ENCODE measurements at regions not wholly inside any gene's neighbourhood (a gene's known extent, or its start where the extent isn't known, plus 50 kb on each side); places are given as distances from the start of the nearest gene placed in this dataset.

GRCh38 chr12:47025349-47025748, 54.1 kb upstream of the PCED1B start:
- WGBS (ENCODE audit: insufficient coverage): 100% methylated on average over 1 of the region's 2 CpGs
- Histone ChIP-seq H3K27me3 (ENCODE audit: control insufficient read depth in 2 of 2, insufficient read depth in 2 of 2, low read length in 2 of 2) (no peaks in the 10 kb centered on the region), H3K36me3 (replicated peaks in 1 of 2; ENCODE audit: control insufficient read depth in 1 of 2, insufficient read depth in 2 of 2, low read length in 2 of 2) (no peaks in the 10 kb centered on the region), H3K27ac (ENCODE audit: low read depth in 1 of 2, low read length in 2 of 2) (no peak overlapping the region), H3K79me2 (ENCODE audit: insufficient read depth, low read length) (no peaks in the 10 kb centered on the region), H3K9me3 (replicated peaks in 1 of 2; ENCODE audit: control insufficient read depth in 1 of 2, insufficient read depth in 1 of 2, low read length in 2 of 2) (no peaks in the 10 kb centered on the region), H3K4me2 (replicated peaks; ENCODE audit: extremely low read depth, low read length, poor library complexity, severe bottlenecking) (no peak overlapping the region), H2AFZ (ENCODE audit: insufficient read depth, low read depth, low read length, poor library complexity, severe bottlenecking) (no peak overlapping the region), H3K9ac (ENCODE audit: insufficient read depth, low read length, poor library complexity, severe bottlenecking) (no peak overlapping the region), H4K20me1 (ENCODE audit: insufficient read depth, low read length) (no peaks in the 10 kb centered on the region), H3K4me3 (replicated peaks in 1 of 3; ENCODE audit: low read depth in 2 of 3, low read length in 3 of 3) (no peak overlapping the region), H3K4me1 (ENCODE audit: control insufficient read depth in 1 of 2, insufficient read depth in 2 of 2, low read length in 2 of 2) (no peaks in the 10 kb centered on the region)
- H3K27ac Mint-ChIP-seq: no peak overlapping the region
- H3K9me3 Mint-ChIP-seq: peaks cover 0 to 2% (median 0%) of the 10 kb centered on the region in 7 donors
- peaks cover 0 to 5% (median 3%) of the 10 kb centered on the region in 3 donors for H3K27me3 Mint-ChIP-seq (ENCODE audit: low read depth in 3 of 3)
- TF ChIP-seq, protein P1, sequence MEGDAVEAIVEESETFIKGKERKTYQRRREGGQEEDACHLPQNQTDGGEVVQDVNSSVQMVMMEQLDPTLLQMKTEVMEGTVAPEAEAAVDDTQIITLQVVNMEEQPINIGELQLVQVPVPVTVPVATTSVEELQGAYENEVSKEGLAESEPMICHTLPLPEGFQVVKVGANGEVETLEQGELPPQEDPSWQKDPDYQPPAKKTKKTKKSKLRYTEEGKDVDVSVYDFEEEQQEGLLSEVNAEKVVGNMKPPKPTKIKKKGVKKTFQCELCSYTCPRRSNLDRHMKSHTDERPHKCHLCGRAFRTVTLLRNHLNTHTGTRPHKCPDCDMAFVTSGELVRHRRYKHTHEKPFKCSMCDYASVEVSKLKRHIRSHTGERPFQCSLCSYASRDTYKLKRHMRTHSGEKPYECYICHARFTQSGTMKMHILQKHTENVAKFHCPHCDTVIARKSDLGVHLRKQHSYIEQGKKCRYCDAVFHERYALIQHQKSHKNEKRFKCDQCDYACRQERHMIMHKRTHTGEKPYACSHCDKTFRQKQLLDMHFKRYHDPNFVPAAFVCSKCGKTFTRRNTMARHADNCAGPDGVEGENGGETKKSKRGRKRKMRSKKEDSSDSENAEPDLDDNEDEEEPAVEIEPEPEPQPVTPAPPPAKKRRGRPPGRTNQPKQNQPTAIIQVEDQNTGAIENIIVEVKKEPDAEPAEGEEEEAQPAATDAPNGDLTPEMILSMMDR (IDR thresholded peaks at IDR 0.05): no peak
- H3K4me1 Mint-ChIP-seq: peaks cover 3% of the 10 kb centered on the region
- intact Hi-C loops (cut with micrococcal nuclease): loop anchor here in 1 of 2 donors (10.0 kb wide), 1 partner anchor 901 kb away; no protein-coding TSS in a partner anchor
- H3K4me3 Mint-ChIP-seq: no peak overlapping the region
- no peak for DNase-seq
- H3K36me3 Mint-ChIP-seq: no peaks in the 10 kb centered on the region

DNA sequence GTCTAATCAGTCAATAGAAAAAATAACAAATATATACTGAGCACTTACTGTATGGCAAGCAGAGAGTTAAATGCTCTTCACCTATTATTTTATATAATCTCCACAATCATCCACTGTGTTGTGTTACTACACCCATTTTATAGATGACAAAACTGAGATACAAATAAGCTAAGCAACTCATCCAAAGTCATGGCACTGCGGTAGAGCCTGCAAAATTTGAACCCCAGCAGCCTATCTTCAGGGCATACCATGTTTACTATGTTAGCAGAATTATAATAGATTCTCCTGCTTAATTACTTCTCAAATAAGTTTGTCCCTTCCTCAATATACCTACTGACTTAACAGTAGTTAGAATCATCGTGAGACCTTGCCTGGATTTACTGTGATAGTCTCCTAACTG, 53.6 kb upstream of the PCED1B start:
- Histone ChIP-seq H3K79me2 (ENCODE audit: insufficient read depth, low read length) (no peaks in the 10 kb centered on the region), H3K36me3 (replicated peaks in 1 of 2; ENCODE audit: control insufficient read depth in 1 of 2, insufficient read depth in 2 of 2, low read length in 2 of 2) (no peaks in the 10 kb centered on the region), H3K27ac (ENCODE audit: low read depth in 1 of 2, low read length in 2 of 2) (no peak overlapping the region), H2AFZ (ENCODE audit: insufficient read depth, low read depth, low read length, poor library complexity, severe bottlenecking) (no peak overlapping the region), H3K4me2 (replicated peaks; ENCODE audit: extremely low read depth, low read length, poor library complexity, severe bottlenecking) (no peak overlapping the region), H4K20me1 (ENCODE audit: insufficient read depth, low read length) (no peaks in the 10 kb centered on the region), H3K27me3 (ENCODE audit: control insufficient read depth in 2 of 2, insufficient read depth in 2 of 2, low read length in 2 of 2) (no peaks in the 10 kb centered on the region), H3K9ac (ENCODE audit: insufficient read depth, low read length, poor library complexity, severe bottlenecking) (no peak overlapping the region), H3K4me1 (ENCODE audit: control insufficient read depth in 1 of 2, insufficient read depth in 2 of 2, low read length in 2 of 2) (no peaks in the 10 kb centered on the region), H3K4me3 (replicated peaks in 1 of 3; ENCODE audit: low read depth in 2 of 3, low read length in 3 of 3) (no peak overlapping the region), H3K9me3 (replicated peaks in 1 of 2; ENCODE audit: control insufficient read depth in 1 of 2, insufficient read depth in 1 of 2, low read length in 2 of 2) (no peaks in the 10 kb centered on the region)
- peaks cover 0 to 2% (median 0%) of the 10 kb centered on the region in 7 donors for H3K9me3 Mint-ChIP-seq
- DNase-seq: no peak
- no peaks in the 10 kb centered on the region for H3K36me3 Mint-ChIP-seq
- H3K4me3 Mint-ChIP-seq: no peak overlapping the region
- H3K4me1 Mint-ChIP-seq: no peaks in the 10 kb centered on the region
- intact Hi-C loops (cut with micrococcal nuclease): loop anchor here in 1 of 2 donors (10.0 kb wide), 1 partner anchor 901 kb away; no protein-coding TSS in a partner anchor
- no peak overlapping the region for H3K27ac Mint-ChIP-seq
- WGBS (ENCODE audit: insufficient coverage): 100% methylated on average over 1 of the region's 2 CpGs
- peaks cover 0 to 7% (median 3%) of the 10 kb centered on the region in 3 donors for H3K27me3 Mint-ChIP-seq (ENCODE audit: low read depth in 3 of 3)
- TF ChIP-seq, protein P1 (IDR thresholded peaks at IDR 0.05): no peak

All from CD14-positive monocyte (primary cell).